Hepatic stellate cell (primary cell): ENCODE measurements at regions not wholly inside any gene's neighbourhood (a gene's known extent, or its start where the extent isn't known, plus 50 kb on each side); places are given as distances from the start of the nearest gene placed in this dataset.
"Not testable (repeated sequence)": the region's sequence is repeated elsewhere in the genome, so short reads cannot be mapped to it uniquely, and the experiment has no call there.

Source experiments
- DNase-seq: peaks from one replicate; pipeline ENCODE4 v3.0.0; 2011; ENCODE audit warnings: low spot score

GRCh38 chr12:54713876-54714275 lies 65.7 kb upstream of the DCD start:
- DNase-seq = not testable (repeated sequence)

GRCh38 chr12:54711669-54712068 lies 63.5 kb upstream of the DCD start:
- no peak for DNase-seq

- DNase-seq = no peak
Observed at GRCh38 chr12:54708826-54709225, 60.7 kb upstream of the DCD start.

GRCh38 chr12:54704202-54704601 lies 56.0 kb upstream of the DCD start:
- no peak for DNase-seq

- DNase-seq = no peak
Observed at GRCh38 chr12:54701940-54702592, 53.9 kb upstream of the DCD start.

GRCh38 chr12:54700849-54701248 lies 52.7 kb upstream of the DCD start:
- DNase-seq = no peak

- DNase-seq = no peak
Observed at GRCh38 chr12:54700301-54700700, 52.1 kb upstream of the DCD start.
